GM21737 (cell line): ENCODE measurements at regions not wholly inside any gene's neighbourhood (a gene's known extent, or its start where the extent isn't known, plus 50 kb on each side); places are given as distances from the start of the nearest gene placed in this dataset.
A peak's percentile ranks its signal among the peaks of the same experiment; 100 is the strongest.
"Not testable (repeated sequence)": the region's sequence is repeated elsewhere in the genome, so short reads cannot be mapped to it uniquely, and the experiment has no call there.

Experiments
- ATAC-seq: cut with Tn5 transposase; IDR thresholded peaks from one replicate; pipeline ENCODE4 v1.9.1; 2021; ENCODE audit warnings: mild to moderate bottlenecking, moderate library complexity; ENCODE audit not compliant: unreplicated experiment

- ATAC-seq = no peak
Measured at GRCh38 chr3:159879146-159879545, 109.5 kb upstream of the IL12A start.

- ATAC-seq = no peak
Measured at GRCh38 chr3:159879598-159879997, 109.0 kb upstream of the IL12A start.

GRCh38 chr3:159881208-159881607, 107.4 kb upstream of the IL12A start:
- no peak for ATAC-seq

GRCh38 chr3:159881828-159882309, 106.8 kb upstream of the IL12A start:
- no peak for ATAC-seq

GRCh38 chr3:159882367-159882766, 106.3 kb upstream of the IL12A start:
- ATAC-seq = no peak

GRCh38 chr3:159882790-159883779, 105.5 kb upstream of the IL12A start:
- no peak for ATAC-seq

- no peak for ATAC-seq
Measured at GRCh38 chr3:159884661-159885402, 103.8 kb upstream of the IL12A start.

GRCh38 chr3:159886050-159886449, 102.6 kb upstream of the IL12A start:
- no peak for ATAC-seq

GRCh38 chr3:159886530-159886929, 102.1 kb upstream of the IL12A start:
- not testable (repeated sequence) for ATAC-seq

GRCh38 chr3:159887168-159887567, 101.5 kb upstream of the IL12A start:
- no peak for ATAC-seq

GRCh38 chr3:159887911-159888310, 100.7 kb upstream of the IL12A start:
- ATAC-seq = no peak

- no peak for ATAC-seq
Measured at GRCh38 chr3:159892171-159892795, 96.4 kb upstream of the IL12A start.

GRCh38 chr3:159892801-159893200, 95.8 kb upstream of the IL12A start:
- no peak for ATAC-seq

- no peak for ATAC-seq
Measured at GRCh38 chr3:159894386-159894785, 94.2 kb upstream of the IL12A start.

- no peak for ATAC-seq
Measured at GRCh38 chr3:159895430-159895829, 93.2 kb upstream of the IL12A start.

- no peak for ATAC-seq
Measured at GRCh38 chr3:159896543-159896942, 92.1 kb upstream of the IL12A start.

GRCh38 chr3:159897331-159898075, 91.1 kb upstream of the IL12A start:
- no peak for ATAC-seq

GRCh38 chr3:159898147-159898546, 90.5 kb upstream of the IL12A start:
- no peak for ATAC-seq

GRCh38 chr3:159899166-159899565, 89.5 kb upstream of the IL12A start:
- no peak for ATAC-seq

GRCh38 chr3:159902546-159903314, 85.9 kb upstream of the IL12A start:
- peak; percentile 56 for ATAC-seq
